Hepatocyte (in vitro differentiated cells): ENCODE measurements at regions not wholly inside any gene's neighbourhood (a gene's known extent, or its start where the extent isn't known, plus 50 kb on each side); places are given as distances from the start of the nearest gene placed in this dataset.

Source experiments
- CTCF ChIP-seq: fragments of 200-600 bp; sonication (generic); IDR thresholded peaks from 2 replicates; pipeline ENCODE4 v1.5.1; 2016; ENCODE audit warnings: antibody characterized with exemption, mild to moderate bottlenecking; ENCODE audit not compliant: poor library complexity
- EZH2 ChIP-seq: fragments of 200-600 bp; sonication (generic); IDR thresholded peaks from 2 replicates; pipeline ENCODE4 v1.6.1; 2016; ENCODE audit warnings: antibody characterized with exemption, mild to moderate bottlenecking, borderline replicate concordance
- EZH2phosphoT487 ChIP-seq: fragments of 200-600 bp; sonication (generic); IDR thresholded peaks from one replicate; pipeline ENCODE4 v1.6.1; 2018; ENCODE audit warnings: antibody characterized with exemption, mild to moderate bottlenecking, low read depth, moderate library complexity; ENCODE audit not compliant: unreplicated experiment, severe bottlenecking

- TF ChIP-seq CTCF (no peak), EZH2 (no peak), EZH2phosphoT487 (no peak)
Measured at GRCh38 chr2:234172066-234172465, 121.6 kb downstream of the SPP2 start.
